ENCODE measurements at regions not wholly inside any gene's neighbourhood (a gene's known extent, or its start where the extent isn't known, plus 50 kb on each side); places are given as distances from the start of the nearest gene placed in this dataset.

- Histone ChIP-seq H3K4ac (ENCODE audit: low read depth, low read length) (no peak overlapping the region), H3K18ac (ENCODE audit: low read depth, low read length) (no peak overlapping the region; the same call in 1 of the 2 replicates), H2AFZ (replicated peaks; ENCODE audit: low read length, poor library complexity) (no peak overlapping the region), H3K36me3 (ENCODE audit: control insufficient read depth, insufficient read depth, low read length) (no peaks in the 10 kb centered on the region), H4K8ac (ENCODE audit: low read depth in 2 of 2, low read length in 2 of 2) (no peak overlapping the region), H3K9me1 (ENCODE audit: insufficient read depth, low read length) (no peaks in the 10 kb centered on the region), H2AK9ac (replicated peaks; ENCODE audit: low read depth, low read length, poor library complexity) (no peak overlapping the region), H3K4me2 (ENCODE audit: low read depth, low read length) (no peak overlapping the region), H4K20me1 (ENCODE audit: insufficient read depth, low read length) (no peaks in the 10 kb centered on the region), H3K14ac (replicated peaks; ENCODE audit: low read depth, low read length) (no peak overlapping the region), H3K27ac (ENCODE audit: insufficient read depth, low read length) (no peak overlapping the region), H3K9ac (ENCODE audit: low read depth, low read length) (no peak overlapping the region), H3K23ac (ENCODE audit: low read depth, low read length) (no peak overlapping the region), H2BK20ac (ENCODE audit: low read depth, low read length) (no peak overlapping the region), H4K5ac (ENCODE audit: low read depth, low read length) (no peak overlapping the region), H4K91ac (ENCODE audit: insufficient read depth, low read depth, low read length) (no peak overlapping the region), H3K79me1 (ENCODE audit: low read depth in 1 of 2, low read length in 2 of 2) (no peaks in the 10 kb centered on the region), H2BK120ac (ENCODE audit: low read depth, low read length) (no peak overlapping the region), H3K9me3 (ENCODE audit: control insufficient read depth, insufficient read depth, low read length) (peaks cover 9% of the 10 kb centered on the region), H3K56ac (ENCODE audit: extremely low read depth, insufficient read depth, low read length) (no peak overlapping the region), H2BK15ac (ENCODE audit: low read depth, low read length) (no peak overlapping the region), H3K4me3 (ENCODE audit: insufficient read depth, low read depth, low read length) (no peak overlapping the region), H3K27me3 (ENCODE audit: control insufficient read depth, insufficient read depth, low read length) (peaks cover 5% of the 10 kb centered on the region), H2BK5ac (ENCODE audit: low read depth, low read length, poor library complexity, severe bottlenecking) (no peak overlapping the region), H2AK5ac (ENCODE audit: low read depth, low read length) (no peak overlapping the region), H3K4me1 (ENCODE audit: control insufficient read depth, insufficient read depth, low read length) (peaks cover 2% of the 10 kb centered on the region; the same call in 1 of the 2 replicates)
- no peak for TF ChIP-seq RAD21 (IDR thresholded peaks at IDR 0.05; ENCODE audit: low read length)
- no peak for TF ChIP-seq CTCF (conservative IDR thresholded peaks at IDR 0.05; ENCODE audit: low read depth, low read length)
- no peak for TF ChIP-seq CEBPB (IDR thresholded peaks at IDR 0.05; ENCODE audit: low read depth, low read length)
- BruUV-seq (replicated peaks), result no TSS peak
- DNase-seq (no peak), ATAC-seq (ENCODE audit: low read depth) (no peak)
- ChIA-PET CTCF (interaction anchor here (0.7 kb wide), 1 partner anchor 258 kb away, joined by 4 read pairs; no protein-coding TSS in a partner anchor), POLR2A (ENCODE audit: unreplicated experiment) (no interaction called here)
- dilution Hi-C loops (cut with HindIII; ENCODE audit: low sequenced_read_pairs, unreplicated experiment) (no loop called here), intact Hi-C loops (cut with micrococcal nuclease) (no loop called here), in situ Hi-C loops (cut with MboI; ENCODE audit: low sequenced_read_pairs) (no loop called here)
- no CpG with 5 or more reads among the region's 4 CpGs for WGBS, 2 experiments (ENCODE audit: extremely low coverage in 2 of 2, insufficient read length in 1 of 2)
These were observed 89.7 kb upstream of the XCR1 start for GRCh38 chr3:46116996-46117395.

All from IMR-90 (cell line).